ENCODE measurements at regions not wholly inside any gene's neighbourhood (a gene's known extent, or its start where the extent isn't known, plus 50 kb on each side); places are given as distances from the start of the nearest gene placed in this dataset.

GRCh38 chr4:3689006-3689405 is 77.2 kb upstream of the ADRA2C start:
- ATAC-seq (ENCODE audit: poor library complexity) = no peak
- peaks cover 0 to 6% of the 10 kb centered on the region in 2 experiments for H3K9me3 ChIP-seq (ENCODE audit: control insufficient read depth in 1 of 2, insufficient read depth in 1 of 2, low read length in 2 of 2)
- Mint-ChIP-seq H3K36me3 (ENCODE audit: low read depth) (no peaks in the 10 kb centered on the region), H3K27me3 (peaks cover 7% of the 10 kb centered on the region), H3K27ac (no peak overlapping the region), H3K4me1 (ENCODE audit: low read depth) (no peaks in the 10 kb centered on the region), H3K4me3 (no peak overlapping the region), H3K9me3 (no peaks in the 10 kb centered on the region)
- peaks cover 0 to 2% of the 10 kb centered on the region in 2 experiments for H3K27me3 ChIP-seq (ENCODE audit: control insufficient read depth in 1 of 2, insufficient read depth in 2 of 2, low read length in 2 of 2)
- intact Hi-C loops (cut with DNase I, micrococcal nuclease) = no loop called here
- H3K27ac ChIP-seq (ENCODE audit: low read depth in 1 of 2, low read length in 2 of 2) = no peak overlapping the region
- no peak for TF ChIP-seq CTCF (IDR thresholded peaks at IDR 0.05)
- no peaks in the 10 kb centered on the region for H3K4me1 ChIP-seq (ENCODE audit: insufficient read depth, low read length)
- DNase-seq = no peak
- ChIA-PET POLR2A (no interaction called here), CTCF (no interaction called here)
- H3K36me3 ChIP-seq (ENCODE audit: insufficient read depth, low read length) = no peaks in the 10 kb centered on the region
- H3K4me3 ChIP-seq (ENCODE audit: low read length) = no peak overlapping the region

GRCh38 chr4:3688018-3688998 is 77.9 kb upstream of the ADRA2C start:
- Histone ChIP-seq H3K27ac (ENCODE audit: low read depth in 1 of 2, low read length in 2 of 2) (no peak overlapping the region), H3K4me1 (ENCODE audit: insufficient read depth, low read length) (no peaks in the 10 kb centered on the region), H3K36me3 (ENCODE audit: insufficient read depth, low read length) (no peaks in the 10 kb centered on the region), H3K27me3 (ENCODE audit: control insufficient read depth in 1 of 2, insufficient read depth in 2 of 2, low read length in 2 of 2) (peaks cover 0 to 4% of the 10 kb centered on the region in 2 experiments), H3K9me3 (ENCODE audit: control insufficient read depth in 1 of 2, insufficient read depth in 1 of 2, low read length in 2 of 2) (peaks cover 0 to 6% of the 10 kb centered on the region in 2 experiments), H3K4me3 (ENCODE audit: low read length) (no peak overlapping the region)
- intact Hi-C loops (cut with DNase I, micrococcal nuclease) = no loop called here
- ChIA-PET POLR2A (no interaction called here), CTCF (no interaction called here)
- no peaks in the 10 kb centered on the region for H3K36me3 Mint-ChIP-seq (ENCODE audit: low read depth)
- ATAC-seq (ENCODE audit: poor library complexity) = no peak
- H3K4me3 Mint-ChIP-seq = no peak overlapping the region
- no peak overlapping the region for H3K27ac Mint-ChIP-seq
- H3K9me3 Mint-ChIP-seq = no peaks in the 10 kb centered on the region
- TF ChIP-seq CTCF (IDR thresholded peaks at IDR 0.05) = no peak
- H3K27me3 Mint-ChIP-seq = peaks cover 3% of the 10 kb centered on the region
- no peaks in the 10 kb centered on the region for H3K4me1 Mint-ChIP-seq (ENCODE audit: low read depth)
- DNase-seq = no peak

- peaks cover 0 to 6% of the 10 kb centered on the region in 2 experiments for H3K9me3 ChIP-seq (ENCODE audit: control insufficient read depth in 1 of 2, insufficient read depth in 1 of 2, low read length in 2 of 2)
- H3K4me3 ChIP-seq (ENCODE audit: low read length) = no peak overlapping the region
- no peak overlapping the region for H3K27ac ChIP-seq (ENCODE audit: low read depth in 1 of 2, low read length in 2 of 2)
- ChIA-PET CTCF (no interaction called here), POLR2A (no interaction called here)
- H3K27me3 ChIP-seq (ENCODE audit: control insufficient read depth in 1 of 2, insufficient read depth in 2 of 2, low read length in 2 of 2) = peaks cover 0 to 4% of the 10 kb centered on the region in 2 experiments
- no peak for DNase-seq
- no peak for ATAC-seq (ENCODE audit: poor library complexity)
- no peaks in the 10 kb centered on the region for H3K36me3 ChIP-seq (ENCODE audit: insufficient read depth, low read length)
- Mint-ChIP-seq H3K4me3 (no peak overlapping the region), H3K27ac (no peak overlapping the region), H3K36me3 (ENCODE audit: low read depth) (no peaks in the 10 kb centered on the region), H3K27me3 (no peaks in the 10 kb centered on the region), H3K9me3 (no peaks in the 10 kb centered on the region), H3K4me1 (ENCODE audit: low read depth) (no peaks in the 10 kb centered on the region)
- no peak for TF ChIP-seq CTCF (IDR thresholded peaks at IDR 0.05)
- intact Hi-C loops (cut with DNase I, micrococcal nuclease) = no loop called here
- no peaks in the 10 kb centered on the region for H3K4me1 ChIP-seq (ENCODE audit: insufficient read depth, low read length)
These were observed 78.6 kb upstream of the ADRA2C start for GRCh38 chr4:3687538-3687937.
